Panc1 (cell line): ENCODE measurements at regions not wholly inside any gene's neighbourhood (a gene's known extent, or its start where the extent isn't known, plus 50 kb on each side); places are given as distances from the start of the nearest gene placed in this dataset.

Experiments used
- ATAC-seq: fragments of 200-7000 bp; cut with Tn5 transposase; 2 replicates; pipeline ENCODE4 v1.9.1; 2020; ENCODE audit warnings: mild to moderate bottlenecking, moderate library complexity
- BruUV-seq: library from RNA; stranded (reverse); fragments of 400-500 nt; replicated peaks from 2 replicates; lab custom pipeline; 2021; lab: Mats Ljungman, UMichigan
- CTCF ChIA-PET: fragments of 300-600 bp; sonication (Branson Sonifier 250); formaldehyde crosslinking; loops from one replicate; lab custom pipeline; 2022; ENCODE audit warnings: antibody characterized with exemption; lab: Charles Lee
- POLR2A ChIA-PET: fragments of 300-600 bp; sonication (Branson Sonifier 250); formaldehyde crosslinking; loops from one replicate; lab custom pipeline; 2022; ENCODE audit warnings: antibody characterized with exemption; lab: Charles Lee
- DNase-seq: peaks from one replicate; pipeline ENCODE4 v3.0.0-alpha.2; 2010; ENCODE audit warnings: low read depth, low spot score
- H3K27ac ChIP-seq: 2 replicates; pipeline ENCODE4 v1.5.1; 2011; ENCODE audit warnings: mild to moderate bottlenecking, low read length, inconsistent platforms
- H3K27me3 ChIP-seq: fragments of 200-500 bp; sonication (Bioruptor generic); 2 replicates; pipeline ENCODE4 v1.6.0; 2014; ENCODE audit warnings: low read length, inconsistent platforms; ENCODE audit not compliant: control insufficient read depth, insufficient read depth
- H3K36me3 ChIP-seq: fragments of 200-500 bp; sonication (Bioruptor generic); 2 replicates; pipeline ENCODE4 v1.5.1; 2014; ENCODE audit warnings: inconsistent platforms, mild to moderate bottlenecking, low read length, moderate library complexity; ENCODE audit not compliant: control insufficient read depth, insufficient read depth
- H3K4me1 ChIP-seq: 2 replicates; pipeline ENCODE4 v1.5.1; 2011; ENCODE audit warnings: inconsistent platforms, mild to moderate bottlenecking, low read length, moderate library complexity; ENCODE audit not compliant: control insufficient read depth, insufficient read depth
- H3K4me3 ChIP-seq, 2 experiments: 2 replicates each; pipeline ENCODE4 v1.5.1; 2011 to 2012; ENCODE audit warnings: low read depth in 2 of 2, low read length in 2 of 2, mild to moderate bottlenecking in 2 of 2, inconsistent platforms in 1 of 2, moderate library complexity in 1 of 2
- H3K9me3 ChIP-seq: fragments of 200-500 bp; sonication (Bioruptor generic); 2 replicates; pipeline ENCODE4 v1.5.1; 2014; ENCODE audit warnings: low read depth, mild to moderate bottlenecking, inconsistent platforms, low read length, moderate library complexity; ENCODE audit not compliant: control insufficient read depth, insufficient read depth
- CTCF ChIP-seq: fragments of 450-650 bp; IDR thresholded peaks from 2 replicates; pipeline ENCODE4 v1.5.1; 2017; ENCODE audit warnings: mild to moderate bottlenecking
- POLR2AphosphoS5 ChIP-seq: IDR thresholded peaks from 2 replicates; pipeline ENCODE4 v1.6.1; 2012; ENCODE audit warnings: mild to moderate bottlenecking, low read depth, low read length, moderate library complexity
- REST ChIP-seq, 2 experiments: IDR thresholded peaks; 2 replicates each; pipeline ENCODE4 v1.6.1; 2011 to 2012; ENCODE audit warnings: low read depth in 2 of 2, control low read depth in 1 of 2, low read length in 1 of 2, mild to moderate bottlenecking in 1 of 2, moderate library complexity in 1 of 2; ENCODE audit not compliant: insufficient read depth in 1 of 2
- SIN3A ChIP-seq: IDR thresholded peaks from 2 replicates; pipeline ENCODE4 v1.6.1; 2012; ENCODE audit warnings: low read depth, mild to moderate bottlenecking, low read length, moderate library complexity, borderline replicate concordance; ENCODE audit not compliant: insufficient read depth
- TCF7L2 ChIP-seq: IDR thresholded peaks from 2 replicates; pipeline ENCODE4 v1.6.1; 2011; ENCODE audit warnings: mild to moderate bottlenecking, low read depth, low read length, inconsistent platforms
- in situ Hi-C: cut with HindIII; loops from 2 replicates; pipeline ENCODE4 v1.10.0; 2016; ENCODE audit warnings: low sequenced_read_pairs, low pct_unique_long_range_greater_than_20kb
- intact Hi-C: fragments of 100-400 bp; cut with micrococcal nuclease; formaldehyde crosslinking; loops from one replicate; pipeline ENCODE4 v1.10.0; 2022; ENCODE audit not compliant: unreplicated experiment

- Histone ChIP-seq H3K27ac (no peak overlapping the region), H3K4me1 (no peaks in the 10 kb centered on the region), H3K4me3 (no peak overlapping the region), H3K27me3 (no peaks in the 10 kb centered on the region), H3K9me3 (no peaks in the 10 kb centered on the region), H3K36me3 (no peaks in the 10 kb centered on the region)
- TF ChIP-seq POLR2AphosphoS5 (no peak), TCF7L2 (no peak), REST (IDR thresholded peaks at IDR 0.05; ENCODE audit: insufficient read depth in 1 of 2, low read depth in 2 of 2, low read length in 1 of 2) (no peak), SIN3A (no peak), CTCF (no peak)
- BruUV-seq = no TSS peak
- DNase-seq (no peak), ATAC-seq (no peak)
- intact Hi-C loops (no loop called here), in situ Hi-C loops (no loop called here)
- ChIA-PET POLR2A (no interaction called here), CTCF (no interaction called here)
Measured at GRCh38 chr13:54144828-54145227, 1116.2 kb downstream of the OLFM4 start.

- Histone ChIP-seq H3K4me1 (no peaks in the 10 kb centered on the region), H3K27me3 (no peaks in the 10 kb centered on the region), H3K4me3 (no peak overlapping the region), H3K9me3 (no peaks in the 10 kb centered on the region), H3K27ac (no peak overlapping the region), H3K36me3 (no peaks in the 10 kb centered on the region)
- BruUV-seq = no TSS peak
- intact Hi-C loops (no loop called here), in situ Hi-C loops (no loop called here)
- ChIA-PET CTCF (no interaction called here), POLR2A (no interaction called here)
- ATAC-seq = no peak
- DNase-seq = no peak
- TF ChIP-seq REST (IDR thresholded peaks at IDR 0.05; ENCODE audit: insufficient read depth in 1 of 2, low read depth in 2 of 2, low read length in 1 of 2) (no peak), CTCF (no peak), TCF7L2 (no peak), SIN3A (no peak), POLR2AphosphoS5 (no peak)
Measured at GRCh38 chr13:54150851-54151250, 1122.2 kb downstream of the OLFM4 start.
